ENCODE measurements at regions not wholly inside any gene's neighbourhood (a gene's known extent, or its start where the extent isn't known, plus 50 kb on each side); places are given as distances from the start of the nearest gene placed in this dataset.

GRCh38 chr2:51995293-51995692, 963.4 kb upstream of the NRXN1 start:
- DNase-seq (ENCODE audit: low read depth) = peak; percentile 91
- no peak for TF ChIP-seq CTCF (conservative IDR thresholded peaks at IDR 0.05; ENCODE audit: control insufficient read depth, insufficient read depth, low read depth, low read length)
- H3K4me3 ChIP-seq (ENCODE audit: control insufficient read depth, low read depth, low read length) = no peak overlapping the region

- no peak for TF ChIP-seq CTCF (conservative IDR thresholded peaks at IDR 0.05; ENCODE audit: control insufficient read depth, insufficient read depth, low read depth, low read length)
- no peak overlapping the region for H3K4me3 ChIP-seq (ENCODE audit: control insufficient read depth, low read depth, low read length)
- DNase-seq (ENCODE audit: low read depth) = no peak
These were observed 962.3 kb upstream of the NRXN1 start for GRCh38 chr2:51994123-51994763.

DNA sequence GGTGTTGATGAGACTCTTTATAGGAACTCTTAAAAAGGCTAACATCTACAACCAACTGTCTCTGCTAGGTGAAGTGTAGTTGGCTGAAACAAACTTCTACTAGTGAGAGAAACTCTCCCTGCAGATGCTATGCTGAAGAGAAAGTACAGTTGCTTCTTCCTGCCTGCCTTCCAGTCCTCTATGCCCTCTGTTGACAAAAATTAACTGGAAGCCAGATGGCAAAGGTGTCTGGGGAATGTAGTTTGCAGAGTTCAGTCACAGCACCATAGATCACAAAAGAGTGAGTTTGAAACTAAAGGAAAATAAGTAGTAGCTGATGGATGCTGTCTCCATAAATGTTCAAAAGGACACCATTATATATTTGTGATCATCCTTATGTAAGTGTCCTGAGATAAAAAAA, 958.8 kb upstream of the NRXN1 start:
- TF ChIP-seq CTCF (conservative IDR thresholded peaks at IDR 0.05; ENCODE audit: control insufficient read depth, insufficient read depth, low read depth, low read length) = no peak
- H3K4me3 ChIP-seq (ENCODE audit: control insufficient read depth, low read depth, low read length) = no peak overlapping the region
- no peak for DNase-seq (ENCODE audit: low read depth)

- no peak for TF ChIP-seq CTCF (conservative IDR thresholded peaks at IDR 0.05; ENCODE audit: control insufficient read depth, insufficient read depth, low read depth, low read length)
- H3K4me3 ChIP-seq (ENCODE audit: control insufficient read depth, low read depth, low read length) = no peak overlapping the region
- no peak for DNase-seq (ENCODE audit: low read depth)
These were observed 954.2 kb upstream of the NRXN1 start for GRCh38 chr2:51986101-51986500.

GRCh38 chr2:51981783-51982182, 949.9 kb upstream of the NRXN1 start:
- no peak for TF ChIP-seq CTCF (conservative IDR thresholded peaks at IDR 0.05; ENCODE audit: control insufficient read depth, insufficient read depth, low read depth, low read length)
- no peak overlapping the region for H3K4me3 ChIP-seq (ENCODE audit: control insufficient read depth, low read depth, low read length)
- DNase-seq (ENCODE audit: low read depth) = peak; percentile 62

GRCh38 chr2:51976623-51977022, 944.7 kb upstream of the NRXN1 start:
- TF ChIP-seq CTCF (conservative IDR thresholded peaks at IDR 0.05; ENCODE audit: control insufficient read depth, insufficient read depth, low read depth, low read length) = no peak
- DNase-seq (ENCODE audit: low read depth) = no peak
- no peak overlapping the region for H3K4me3 ChIP-seq (ENCODE audit: control insufficient read depth, low read depth, low read length)

GRCh38 chr2:51971136-51971535, 939.2 kb upstream of the NRXN1 start:
- H3K4me3 ChIP-seq (ENCODE audit: control insufficient read depth, low read depth, low read length) = no peak overlapping the region
- TF ChIP-seq CTCF (conservative IDR thresholded peaks at IDR 0.05; ENCODE audit: control insufficient read depth, insufficient read depth, low read depth, low read length) = no peak
- DNase-seq (ENCODE audit: low read depth) = peak; percentile 66
